ENCODE measurements at regions not wholly inside any gene's neighbourhood (a gene's known extent, or its start where the extent isn't known, plus 50 kb on each side); places are given as distances from the start of the nearest gene placed in this dataset.
A peak's percentile ranks its signal among the peaks of the same experiment; 100 is the strongest.

- H3K27me3 ChIP-seq (ENCODE audit: control insufficient read depth, insufficient read depth, low read length): no peaks in the 10 kb centered on the region; the same call in 1 of the 2 replicates
- in situ Hi-C loops (cut with MboI; ENCODE audit: low sequenced_read_pairs) (no loop called here), intact Hi-C loops (cut with micrococcal nuclease) (loop anchor here (5.0 kb wide), 1 partner anchor 638 kb away; the partner anchor contains the start of gene SAMD5), dilution Hi-C loops (cut with HindIII; ENCODE audit: low sequenced_read_pairs, unreplicated experiment) (no loop called here)
- H3K36me3 ChIP-seq (ENCODE audit: control insufficient read depth, insufficient read depth, low read length): no peaks in the 10 kb centered on the region
- H2BK120ac ChIP-seq (ENCODE audit: low read depth, low read length): no peak overlapping the region
- CTCF ChIA-PET: interaction anchor here (0.6 to 0.7 kb wide), 3 partner anchors 87 to 574 kb away, joined by 3 read pairs; no protein-coding TSS in a partner anchor
- no peak overlapping the region for H3K4ac ChIP-seq (ENCODE audit: low read depth, low read length)
- H3K18ac ChIP-seq (ENCODE audit: low read depth, low read length): no peak overlapping the region
- no peak overlapping the region for H3K4me3 ChIP-seq (ENCODE audit: insufficient read depth, low read depth, low read length)
- POLR2A ChIA-PET (ENCODE audit: unreplicated experiment): no interaction called here
- H3K79me1 ChIP-seq (ENCODE audit: low read depth in 1 of 2, low read length in 2 of 2): no peaks in the 10 kb centered on the region
- no peak overlapping the region for H3K9ac ChIP-seq (ENCODE audit: low read depth, low read length)
- H2BK5ac ChIP-seq (ENCODE audit: low read depth, low read length, poor library complexity, severe bottlenecking): no peak overlapping the region
- no peak overlapping the region for H3K27ac ChIP-seq (ENCODE audit: insufficient read depth, low read length)
- no peak overlapping the region for H2AK9ac ChIP-seq (replicated peaks; ENCODE audit: low read depth, low read length, poor library complexity)
- H3K4me2 ChIP-seq (ENCODE audit: low read depth, low read length): peak overlapping the region; percentile 28; the same call in 1 of the 2 replicates
- H3K23ac ChIP-seq (ENCODE audit: low read depth, low read length): no peak overlapping the region
- no peak overlapping the region for H2AK5ac ChIP-seq (ENCODE audit: low read depth, low read length)
- no TSS peak for BruUV-seq (replicated peaks)
- peak; percentile 73 for DNase-seq
- H3K56ac ChIP-seq (ENCODE audit: extremely low read depth, insufficient read depth, low read length): no peak overlapping the region
- H2BK20ac ChIP-seq (ENCODE audit: low read depth, low read length): no peak overlapping the region
- no peak overlapping the region for H4K8ac ChIP-seq (ENCODE audit: low read depth in 2 of 2, low read length in 2 of 2)
- WGBS, 2 experiments (ENCODE audit: extremely low coverage in 2 of 2, insufficient read length in 1 of 2): no CpG with 5 or more reads among the region's 8 CpGs
- no peak overlapping the region for H4K5ac ChIP-seq (ENCODE audit: low read depth, low read length)
- peaks cover 3% of the 10 kb centered on the region; the same call in 1 of the 2 replicates for H3K4me1 ChIP-seq (ENCODE audit: control insufficient read depth, insufficient read depth, low read length)
- no peaks in the 10 kb centered on the region for H4K20me1 ChIP-seq (ENCODE audit: insufficient read depth, low read length)
- ATAC-seq (ENCODE audit: low read depth): peak; percentile 81
- H3K9me3 ChIP-seq (ENCODE audit: control insufficient read depth, insufficient read depth, low read length): no peaks in the 10 kb centered on the region
- H2AFZ ChIP-seq (replicated peaks; ENCODE audit: low read length, poor library complexity): no peak overlapping the region
- no peak overlapping the region for H4K91ac ChIP-seq (ENCODE audit: insufficient read depth, low read depth, low read length)
- peaks cover 6% of the 10 kb centered on the region; the same call in 1 of the 2 replicates for H3K9me1 ChIP-seq (ENCODE audit: insufficient read depth, low read length)
- H3K14ac ChIP-seq (replicated peaks; ENCODE audit: low read depth, low read length): no peak overlapping the region
- no peak for TF ChIP-seq MXI1 (IDR thresholded peaks at IDR 0.05; ENCODE audit: borderline replicate concordance, low read depth, low read length)
- peak; percentile 64 for TF ChIP-seq RAD21 (IDR thresholded peaks at IDR 0.05; ENCODE audit: low read length)
- no peak for TF ChIP-seq ELK1 (IDR thresholded peaks at IDR 0.05; ENCODE audit: borderline replicate concordance, low read depth, low read length)
- no peak for TF ChIP-seq FOS (IDR thresholded peaks at IDR 0.05; ENCODE audit: low read depth, low read length)
- TF ChIP-seq CHD1 (IDR thresholded peaks at IDR 0.05; ENCODE audit: low read depth, low read length): no peak
- TF ChIP-seq CTCF (conservative IDR thresholded peaks at IDR 0.05; ENCODE audit: low read depth, low read length): peak; percentile 86
- TF ChIP-seq SMC3 (IDR thresholded peaks at IDR 0.05; ENCODE audit: low read depth, low read length): peak; percentile 77
- TF ChIP-seq NFE2L2 (IDR thresholded peaks at IDR 0.05; ENCODE audit: low read depth, low read length): no peak
- no peak overlapping the region for H2BK15ac ChIP-seq (ENCODE audit: low read depth, low read length)
These were observed 197.6 kb upstream of the SASH1 start for GRCh38 chr6:148144917-148145521.

All from IMR-90 (cell line).